Natural killer cell (primary cell): ENCODE measurements at regions not wholly inside any gene's neighbourhood (a gene's known extent, or its start where the extent isn't known, plus 50 kb on each side); places are given as distances from the start of the nearest gene placed in this dataset.

Experiments used
- ATAC-seq, 3 donors: fragments of 150-1000 bp in 2 of 3; fragments of 200-7000 bp in 1 of 3; cut with Tn5 transposase; 1 replicate in 1 of 3; 2 replicates in 2 of 3; pipeline ENCODE4 v1.10.0; 2021; ENCODE audit warnings: mild to moderate bottlenecking in 2 of 3, moderate library complexity in 2 of 3
- DNase-seq, 2 donors: peaks; one replicate each; pipeline versions ENCODE4 v3.0.0 to v3.0.0-alpha.2; 2013 to 2021; ENCODE audit warnings: mixed read lengths in 1 of 2
- H3K27ac ChIP-seq: one replicate; pipeline ENCODE4 v1.5.1; 2013; ENCODE audit warnings: mild to moderate bottlenecking, low read length
- H3K27me3 ChIP-seq: one replicate; pipeline ENCODE4 v1.6.1; 2013; ENCODE audit warnings: low read length; ENCODE audit not compliant: control insufficient read depth, insufficient read depth
- H3K36me3 ChIP-seq: one replicate; pipeline ENCODE4 v1.6.1; 2013; ENCODE audit warnings: low read length; ENCODE audit not compliant: control insufficient read depth, insufficient read depth
- H3K4me1 ChIP-seq: one replicate; pipeline ENCODE4 v1.6.1; 2013; ENCODE audit warnings: low read length; ENCODE audit not compliant: control insufficient read depth, insufficient read depth
- H3K4me3 ChIP-seq: one replicate; pipeline ENCODE4 v1.5.1; 2013; ENCODE audit warnings: low read length
- H3K9me3 ChIP-seq: one replicate; pipeline ENCODE4 v1.6.1; 2013; ENCODE audit warnings: low read length; ENCODE audit not compliant: control insufficient read depth, insufficient read depth
- H3K27ac Mint-ChIP-seq, 2 donors: one replicate each; pipeline ENCODE4 v1.8.0; 2022; ENCODE audit warnings: mild to moderate bottlenecking in 2 of 2, mixed read lengths in 2 of 2, moderate library complexity in 1 of 2
- H3K27me3 Mint-ChIP-seq, 2 donors: one replicate each; pipeline ENCODE4 v1.8.0; 2022; ENCODE audit warnings: low read depth in 2 of 2, mixed read lengths in 2 of 2
- H3K36me3 Mint-ChIP-seq: one replicate; pipeline ENCODE4 v1.8.0; 2022; ENCODE audit warnings: mixed read lengths
- H3K4me1 Mint-ChIP-seq, 2 donors: one replicate each; pipeline ENCODE4 v1.8.0; 2022; ENCODE audit warnings: mixed read lengths in 2 of 2
- H3K4me3 Mint-ChIP-seq: one replicate; pipeline ENCODE4 v1.8.0; 2022; ENCODE audit warnings: mild to moderate bottlenecking, moderate library complexity, mixed read lengths
- H3K9me3 Mint-ChIP-seq, 2 donors: one replicate each; pipeline ENCODE4 v1.8.0; 2022; ENCODE audit warnings: mixed read lengths in 2 of 2
- CTCF ChIP-seq: fragments of 200-600 bp; IDR thresholded peaks from one replicate; pipeline ENCODE4 v1.8.0; 2022; ENCODE audit warnings: antibody characterized with exemption
- WGBS: methylation state at CpG from one replicate; pipeline ENCODE4 v1.1.7; 2013; ENCODE audit warnings: missing lambda C conversion rate; ENCODE audit not compliant: insufficient coverage; 5-methylcytosine and 5-hydroxymethylcytosine counted together
- intact Hi-C: fragments of 100-400 bp; cut with micrococcal nuclease; formaldehyde crosslinking; loops from one replicate; pipeline ENCODE4 v1.14.2; 2022

GRCh38 chr15:93985176-93985575, 246.2 kb upstream of the MCTP2 start:
- H3K4me3 ChIP-seq, result no peak overlapping the region
- no peak overlapping the region for H3K27ac ChIP-seq
- no peaks in the 10 kb centered on the region for H3K9me3 ChIP-seq
- DNase-seq, result no peak
- H3K27me3 ChIP-seq, result no peaks in the 10 kb centered on the region
- no peaks in the 10 kb centered on the region for H3K36me3 ChIP-seq
- intact Hi-C loops, result no loop called here
- 81% methylated on average over 4 of the region's 5 CpGs for WGBS
- ATAC-seq, result no peak
- Mint-ChIP-seq H3K4me1 (peaks cover 53 to 54% of the 10 kb centered on the region in 2 donors), H3K36me3 (no peaks in the 10 kb centered on the region), H3K27me3 (no peaks in the 10 kb centered on the region), H3K27ac (peak overlapping the region; percentile 21 to 86), H3K9me3 (no peaks in the 10 kb centered on the region), H3K4me3 (no peak overlapping the region)
- no peak for TF ChIP-seq CTCF
- H3K4me1 ChIP-seq, result peaks cover 34% of the 10 kb centered on the region

- Mint-ChIP-seq H3K27me3 (no peaks in the 10 kb centered on the region), H3K36me3 (no peaks in the 10 kb centered on the region), H3K4me3 (no peak overlapping the region), H3K9me3 (no peaks in the 10 kb centered on the region), H3K27ac (peak overlapping the region in 1 of 2 donors; percentile 39), H3K4me1 (peaks cover 55 to 56% of the 10 kb centered on the region in 2 donors)
- Histone ChIP-seq H3K4me1 (peaks cover 35% of the 10 kb centered on the region), H3K27ac (no peak overlapping the region), H3K27me3 (no peaks in the 10 kb centered on the region), H3K9me3 (no peaks in the 10 kb centered on the region), H3K4me3 (no peak overlapping the region), H3K36me3 (no peaks in the 10 kb centered on the region)
- no peak for TF ChIP-seq CTCF
- ATAC-seq (no peak), DNase-seq (no peak)
- WGBS, result 52% methylated on average over 3 of the region's 3 CpGs
- intact Hi-C loops, result no loop called here
Measured at GRCh38 chr15:93983526-93983925, 247.8 kb upstream of the MCTP2 start.

- Mint-ChIP-seq H3K4me1 (peaks cover 43% of the 10 kb centered on the region in 2 donors), H3K4me3 (no peak overlapping the region), H3K9me3 (no peaks in the 10 kb centered on the region), H3K27ac (peak overlapping the region in 1 of 2 donors; percentile 11), H3K36me3 (no peaks in the 10 kb centered on the region), H3K27me3 (peaks cover 0 to 1% of the 10 kb centered on the region in 2 donors)
- peaks cover 24% of the 10 kb centered on the region for H3K4me1 ChIP-seq
- no peak for DNase-seq
- H3K27me3 ChIP-seq, result no peaks in the 10 kb centered on the region
- no peak for TF ChIP-seq CTCF
- 95% methylated on average over 6 of the region's 6 CpGs for WGBS
- H3K36me3 ChIP-seq, result no peaks in the 10 kb centered on the region
- intact Hi-C loops, result no loop called here
- no peaks in the 10 kb centered on the region for H3K9me3 ChIP-seq
- no peak for ATAC-seq
- H3K4me3 ChIP-seq, result no peak overlapping the region
- no peak overlapping the region for H3K27ac ChIP-seq
Measured at GRCh38 chr15:93982226-93982727, 249.1 kb upstream of the MCTP2 start.

- Mint-ChIP-seq H3K4me1 (peaks cover 37% of the 10 kb centered on the region in 2 donors), H3K36me3 (no peaks in the 10 kb centered on the region), H3K27me3 (peaks cover 0 to 7% of the 10 kb centered on the region in 2 donors), H3K4me3 (no peak overlapping the region), H3K27ac (no peak overlapping the region), H3K9me3 (no peaks in the 10 kb centered on the region)
- intact Hi-C loops, result no loop called here
- no peak overlapping the region for H3K27ac ChIP-seq
- H3K4me3 ChIP-seq, result no peak overlapping the region
- WGBS, result 93% methylated on average over 1 of the region's 1 CpG
- H3K9me3 ChIP-seq, result no peaks in the 10 kb centered on the region
- no peak for ATAC-seq
- no peak for TF ChIP-seq CTCF
- H3K4me1 ChIP-seq, result peaks cover 18% of the 10 kb centered on the region
- no peaks in the 10 kb centered on the region for H3K27me3 ChIP-seq
- DNase-seq, result no peak
- no peaks in the 10 kb centered on the region for H3K36me3 ChIP-seq
Measured at GRCh38 chr15:93981706-93982105, 249.7 kb upstream of the MCTP2 start.
